Caco-2 (cell line): ENCODE measurements at regions not wholly inside any gene's neighbourhood (a gene's known extent, or its start where the extent isn't known, plus 50 kb on each side); places are given as distances from the start of the nearest gene placed in this dataset.
A peak's percentile ranks its signal among the peaks of the same experiment; 100 is the strongest.

Experiments
- BruUV-seq: library from RNA; stranded (reverse); fragments of 400-500 nt; replicated peaks from 2 replicates; lab custom pipeline; 2021; lab: Mats Ljungman, UMichigan
- CTCF ChIA-PET: fragments of 300-600 bp; sonication (Branson Sonifier 250); formaldehyde crosslinking; loops from one replicate; lab custom pipeline; 2022; ENCODE audit warnings: antibody characterized with exemption; lab: Charles Lee
- POLR2A ChIA-PET: fragments of 300-600 bp; sonication (Branson Sonifier 250); formaldehyde crosslinking; loops from one replicate; lab custom pipeline; 2022; ENCODE audit warnings: antibody characterized with exemption; lab: Charles Lee
- DNase-seq, 2 experiments: peaks; one replicate each; pipeline versions ENCODE4 v3.0.0 to v3.0.0-alpha.2; 2020 to 2022
- H3K27me3 ChIP-seq: replicated peaks from 2 replicates; pipeline ENCODE4 v1.6.0; 2011; ENCODE audit warnings: low read length; ENCODE audit not compliant: control insufficient read depth, insufficient read depth
- H3K36me3 ChIP-seq: 2 replicates; pipeline ENCODE4 v1.5.1; 2011; ENCODE audit warnings: low read length; ENCODE audit not compliant: control insufficient read depth, insufficient read depth
- H3K4me1 ChIP-seq: fragments of 250-450 bp; sonication (Bioruptor Pico); 2 replicates; pipeline ENCODE4 v1.5.1; 2020; ENCODE audit warnings: mild to moderate bottlenecking
- H3K4me3 ChIP-seq: 2 replicates; pipeline ENCODE4 v1.5.1; 2011; ENCODE audit warnings: low read depth, mild to moderate bottlenecking, control low read depth, low read length
- H3K9me3 ChIP-seq: fragments of 250-450 bp; sonication (Bioruptor Pico); 2 replicates; pipeline ENCODE4 v1.5.1; 2020; ENCODE audit warnings: mild to moderate bottlenecking, moderate library complexity
- H3K27ac Mint-ChIP-seq: one replicate; pipeline ENCODE4 v1.8.0; 2022; ENCODE audit warnings: mixed read lengths; ENCODE audit not compliant: unreplicated experiment
- H3K27me3 Mint-ChIP-seq: one replicate; pipeline ENCODE4 v1.8.0; 2022; ENCODE audit warnings: mixed read lengths; ENCODE audit not compliant: insufficient read depth, unreplicated experiment
- H3K36me3 Mint-ChIP-seq: one replicate; pipeline ENCODE4 v1.8.0; 2022; ENCODE audit warnings: mild to moderate bottlenecking, mixed read lengths; ENCODE audit not compliant: insufficient read depth, unreplicated experiment
- H3K4me1 Mint-ChIP-seq: one replicate; pipeline ENCODE4 v1.8.0; 2022; ENCODE audit warnings: low read depth, mixed read lengths; ENCODE audit not compliant: unreplicated experiment
- H3K4me3 Mint-ChIP-seq: one replicate; pipeline ENCODE4 v1.8.0; 2022; ENCODE audit warnings: mild to moderate bottlenecking, moderate library complexity, mixed read lengths; ENCODE audit not compliant: unreplicated experiment
- H3K9me3 Mint-ChIP-seq: one replicate; pipeline ENCODE4 v1.8.0; 2022; ENCODE audit warnings: mixed read lengths; ENCODE audit not compliant: unreplicated experiment
- CTCF ChIP-seq, 2 experiments: fragments of 200-600 bp in 1 of 2; IDR thresholded peaks; 1 replicate in 1 of 2; 2 replicates in 1 of 2; pipeline versions ENCODE4 v1.5.1 to v1.8.0; 2011 to 2022; ENCODE audit warnings: antibody characterized with exemption in 1 of 2, control low read depth in 1 of 2, inconsistent platforms in 1 of 2, low read depth in 1 of 2, low read length in 1 of 2, mild to moderate bottlenecking in 1 of 2, moderate library complexity in 1 of 2; ENCODE audit not compliant: insufficient read depth in 1 of 2, severe bottlenecking in 1 of 2, unreplicated experiment in 1 of 2
- intact Hi-C: fragments of 100-400 bp; cut with micrococcal nuclease; formaldehyde crosslinking; loops from one replicate; pipeline ENCODE4 v1.10.0; 2022; ENCODE audit not compliant: unreplicated experiment

DNA sequence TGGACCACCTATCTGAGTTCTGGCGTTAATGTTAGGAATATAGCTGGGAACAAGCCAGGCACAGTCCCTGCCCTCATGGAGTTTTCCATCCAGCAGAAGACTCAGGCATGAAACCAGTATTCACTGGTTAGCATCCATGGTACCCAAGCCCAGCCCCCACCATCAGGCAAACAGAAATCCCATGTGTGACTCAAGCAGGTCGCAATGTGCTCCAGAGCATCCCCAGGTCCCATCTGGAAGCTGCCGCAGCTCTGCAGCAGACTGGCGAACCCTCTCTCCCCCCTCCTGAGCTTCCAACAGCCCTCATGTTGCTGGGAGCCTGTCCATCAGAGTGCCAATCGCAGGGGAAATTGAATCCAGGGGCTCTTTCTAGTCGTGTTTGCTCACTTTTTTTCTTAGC is 174.2 kb downstream of the RRAGC start:
- H3K27ac Mint-ChIP-seq: no peak overlapping the region
- H3K4me3 Mint-ChIP-seq: no peak overlapping the region
- ChIA-PET POLR2A (no interaction called here), CTCF (no interaction called here)
- no peaks in the 10 kb centered on the region for H3K9me3 Mint-ChIP-seq
- no peaks in the 10 kb centered on the region for H3K4me1 Mint-ChIP-seq
- Histone ChIP-seq H3K27me3 (no peaks in the 10 kb centered on the region), H3K4me1 (no peaks in the 10 kb centered on the region), H3K36me3 (no peaks in the 10 kb centered on the region), H3K9me3 (no peaks in the 10 kb centered on the region), H3K4me3 (no peak overlapping the region)
- intact Hi-C loops: no loop called here
- H3K36me3 Mint-ChIP-seq: no peaks in the 10 kb centered on the region
- H3K27me3 Mint-ChIP-seq: peaks cover 19% of the 10 kb centered on the region
- BruUV-seq: no TSS peak
- DNase-seq: no peak
- TF ChIP-seq CTCF (IDR thresholded peaks at IDR 0.05; ENCODE audit: insufficient read depth in 1 of 2, low read depth in 1 of 2, low read length in 1 of 2, severe bottlenecking in 1 of 2, unreplicated experiment in 1 of 2): no peak

DNA sequence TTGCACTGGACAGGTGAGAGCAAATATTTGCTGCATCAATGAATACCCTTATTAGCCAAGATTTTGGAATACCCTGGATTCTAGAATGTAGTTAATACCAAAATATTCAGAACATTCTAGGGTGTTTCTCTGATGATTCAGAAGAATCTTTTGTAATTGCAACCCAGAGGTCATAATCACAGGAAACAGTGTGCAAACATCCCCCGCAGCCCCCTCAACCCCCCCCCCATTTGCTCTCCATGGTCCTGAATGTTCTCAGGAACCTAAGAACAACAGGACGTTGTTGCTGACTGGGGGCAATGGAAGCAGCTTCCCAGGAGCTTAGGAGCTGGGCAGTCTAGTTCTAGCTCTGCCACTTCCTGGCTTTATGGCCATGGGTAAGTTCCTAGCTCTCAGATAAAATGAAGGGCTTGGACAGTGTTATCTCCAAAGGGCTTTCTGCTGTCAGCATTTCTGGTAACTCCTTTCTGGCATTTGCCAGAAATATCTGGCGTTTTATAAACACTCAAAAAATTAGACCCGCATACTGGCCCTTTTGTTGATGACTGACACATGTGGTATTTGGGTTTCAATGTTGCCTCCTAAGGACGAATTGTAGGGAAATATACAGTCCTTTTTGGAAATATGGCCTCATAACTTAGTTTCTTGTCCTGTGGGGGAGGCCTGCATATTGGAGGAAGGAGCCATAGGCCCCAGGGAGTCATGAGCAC is 178.6 kb downstream of the RRAGC start:
- no peaks in the 10 kb centered on the region for H3K36me3 ChIP-seq
- Mint-ChIP-seq H3K4me1 (no peaks in the 10 kb centered on the region), H3K27ac (no peak overlapping the region), H3K9me3 (no peaks in the 10 kb centered on the region), H3K27me3 (peaks cover 8% of the 10 kb centered on the region), H3K36me3 (no peaks in the 10 kb centered on the region), H3K4me3 (no peak overlapping the region)
- H3K9me3 ChIP-seq: no peaks in the 10 kb centered on the region
- ChIA-PET CTCF (no interaction called here), POLR2A (no interaction called here)
- no peaks in the 10 kb centered on the region for H3K27me3 ChIP-seq
- H3K4me1 ChIP-seq: no peaks in the 10 kb centered on the region
- BruUV-seq: no TSS peak
- H3K4me3 ChIP-seq: no peak overlapping the region
- no peak for TF ChIP-seq CTCF (IDR thresholded peaks at IDR 0.05; ENCODE audit: insufficient read depth in 1 of 2, low read depth in 1 of 2, low read length in 1 of 2, severe bottlenecking in 1 of 2, unreplicated experiment in 1 of 2)
- intact Hi-C loops: no loop called here
- peak in 1 of 2 experiments; percentile 1 for DNase-seq

DNA sequence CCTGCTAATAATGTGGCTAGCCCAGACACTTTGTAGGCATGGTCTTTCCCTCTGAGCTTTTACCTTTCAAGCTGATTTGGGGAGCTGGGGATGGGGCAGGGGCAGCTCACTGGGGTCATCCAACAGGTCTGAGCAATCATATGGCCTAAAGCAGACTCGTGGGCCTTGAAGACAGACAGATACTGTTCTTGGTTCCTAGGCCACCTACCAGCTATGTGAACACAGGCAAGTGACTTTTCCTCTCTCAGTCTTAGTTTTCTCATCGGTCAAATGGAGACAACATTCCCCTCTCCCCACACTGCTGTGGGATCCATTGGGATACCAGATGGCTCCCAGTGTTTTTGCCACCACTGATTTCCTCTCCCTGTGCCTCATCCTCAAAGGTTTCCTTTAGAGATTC is 181.8 kb downstream of the RRAGC start:
- intact Hi-C loops: no loop called here
- Histone ChIP-seq H3K27me3 (no peaks in the 10 kb centered on the region), H3K4me1 (no peaks in the 10 kb centered on the region), H3K9me3 (no peaks in the 10 kb centered on the region), H3K4me3 (no peak overlapping the region), H3K36me3 (no peaks in the 10 kb centered on the region)
- ChIA-PET CTCF (no interaction called here), POLR2A (no interaction called here)
- H3K9me3 Mint-ChIP-seq: no peaks in the 10 kb centered on the region
- H3K4me3 Mint-ChIP-seq: no peak overlapping the region
- H3K27ac Mint-ChIP-seq: no peak overlapping the region
- no peak for TF ChIP-seq CTCF (IDR thresholded peaks at IDR 0.05; ENCODE audit: insufficient read depth in 1 of 2, low read depth in 1 of 2, low read length in 1 of 2, severe bottlenecking in 1 of 2, unreplicated experiment in 1 of 2)
- peaks cover 6% of the 10 kb centered on the region for H3K27me3 Mint-ChIP-seq
- BruUV-seq: no TSS peak
- no peak for DNase-seq
- no peaks in the 10 kb centered on the region for H3K4me1 Mint-ChIP-seq
- no peaks in the 10 kb centered on the region for H3K36me3 Mint-ChIP-seq
